ENCODE measurements at regions not wholly inside any gene's neighbourhood (a gene's known extent, or its start where the extent isn't known, plus 50 kb on each side); places are given as distances from the start of the nearest gene placed in this dataset.

GRCh38 chr4:62627141-62627540 lies 1427.0 kb downstream of the ADGRL3 start:
- Histone ChIP-seq H3F3A (ENCODE audit: insufficient read depth, low read length) (no peaks in the 10 kb centered on the region), H3K4me3 (ENCODE audit: low read length) (no peak overlapping the region), H4K20me1 (ENCODE audit: insufficient read depth, low read length) (no peaks in the 10 kb centered on the region), H3K36me3 (replicated peaks; ENCODE audit: insufficient read depth, low read length) (no peaks in the 10 kb centered on the region), H3K4me1 (ENCODE audit: low read length) (no peaks in the 10 kb centered on the region), H3K9ac (ENCODE audit: low read length) (no peak overlapping the region), H3K27ac (ENCODE audit: low read length) (no peak overlapping the region), H3K9me2 (replicated peaks; ENCODE audit: insufficient read depth, low read length) (no peaks in the 10 kb centered on the region), H3K9me3 (replicated peaks; ENCODE audit: insufficient read depth, low read length) (no peaks in the 10 kb centered on the region), H3K27me3 (replicated peaks; ENCODE audit: insufficient read depth, low read length) (no peaks in the 10 kb centered on the region), H3K4me2 (ENCODE audit: low read depth, low read length) (no peak overlapping the region), H3K79me2 (ENCODE audit: low read length) (no peaks in the 10 kb centered on the region), H2AFZ (ENCODE audit: low read length) (no peak overlapping the region)
- TF ChIP-seq EZH2phosphoT487 (IDR thresholded peaks at IDR 0.05; ENCODE audit: low read length), result no peak
- TF ChIP-seq EZH2 (optimal IDR thresholded peaks at IDR 0.05; ENCODE audit: low read depth, low read length), result no peak
- TF ChIP-seq, protein P1, sequence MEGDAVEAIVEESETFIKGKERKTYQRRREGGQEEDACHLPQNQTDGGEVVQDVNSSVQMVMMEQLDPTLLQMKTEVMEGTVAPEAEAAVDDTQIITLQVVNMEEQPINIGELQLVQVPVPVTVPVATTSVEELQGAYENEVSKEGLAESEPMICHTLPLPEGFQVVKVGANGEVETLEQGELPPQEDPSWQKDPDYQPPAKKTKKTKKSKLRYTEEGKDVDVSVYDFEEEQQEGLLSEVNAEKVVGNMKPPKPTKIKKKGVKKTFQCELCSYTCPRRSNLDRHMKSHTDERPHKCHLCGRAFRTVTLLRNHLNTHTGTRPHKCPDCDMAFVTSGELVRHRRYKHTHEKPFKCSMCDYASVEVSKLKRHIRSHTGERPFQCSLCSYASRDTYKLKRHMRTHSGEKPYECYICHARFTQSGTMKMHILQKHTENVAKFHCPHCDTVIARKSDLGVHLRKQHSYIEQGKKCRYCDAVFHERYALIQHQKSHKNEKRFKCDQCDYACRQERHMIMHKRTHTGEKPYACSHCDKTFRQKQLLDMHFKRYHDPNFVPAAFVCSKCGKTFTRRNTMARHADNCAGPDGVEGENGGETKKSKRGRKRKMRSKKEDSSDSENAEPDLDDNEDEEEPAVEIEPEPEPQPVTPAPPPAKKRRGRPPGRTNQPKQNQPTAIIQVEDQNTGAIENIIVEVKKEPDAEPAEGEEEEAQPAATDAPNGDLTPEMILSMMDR (IDR thresholded peaks at IDR 0.05; ENCODE audit: low read length), result no peak
- DNase-seq, result no peak

DNA sequence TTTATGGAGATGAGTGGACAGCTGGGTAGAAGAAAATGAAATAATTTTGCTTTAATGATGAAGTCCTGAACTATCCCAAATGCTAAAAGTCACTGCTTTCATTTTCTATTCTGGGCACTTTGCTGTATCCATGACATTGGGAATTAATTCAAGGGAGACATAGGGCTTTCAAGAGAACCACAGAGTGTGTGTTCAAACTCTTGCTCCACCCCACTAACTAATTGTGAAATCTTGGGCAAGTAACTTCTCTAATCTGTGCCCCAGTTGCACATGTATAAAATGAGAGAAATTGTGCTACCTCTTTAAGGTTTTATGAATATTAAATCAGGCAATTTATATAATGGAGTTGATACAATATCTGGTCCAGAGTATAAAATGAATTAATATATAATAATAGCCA lies 1422.0 kb downstream of the ADGRL3 start:
- Histone ChIP-seq H3K4me2 (ENCODE audit: low read depth, low read length) (no peak overlapping the region), H3K27me3 (replicated peaks; ENCODE audit: insufficient read depth, low read length) (no peaks in the 10 kb centered on the region), H3F3A (ENCODE audit: insufficient read depth, low read length) (no peaks in the 10 kb centered on the region), H2AFZ (ENCODE audit: low read length) (no peak overlapping the region), H4K20me1 (ENCODE audit: insufficient read depth, low read length) (no peaks in the 10 kb centered on the region), H3K79me2 (ENCODE audit: low read length) (no peaks in the 10 kb centered on the region), H3K9me3 (replicated peaks; ENCODE audit: insufficient read depth, low read length) (no peaks in the 10 kb centered on the region), H3K9ac (ENCODE audit: low read length) (no peak overlapping the region), H3K36me3 (replicated peaks; ENCODE audit: insufficient read depth, low read length) (no peaks in the 10 kb centered on the region), H3K4me3 (ENCODE audit: low read length) (no peak overlapping the region), H3K9me2 (replicated peaks; ENCODE audit: insufficient read depth, low read length) (no peaks in the 10 kb centered on the region), H3K27ac (ENCODE audit: low read length) (no peak overlapping the region), H3K4me1 (ENCODE audit: low read length) (no peaks in the 10 kb centered on the region)
- TF ChIP-seq EZH2phosphoT487 (IDR thresholded peaks at IDR 0.05; ENCODE audit: low read length), result no peak
- TF ChIP-seq, protein P1 (IDR thresholded peaks at IDR 0.05; ENCODE audit: low read length), result no peak
- no peak for TF ChIP-seq EZH2 (optimal IDR thresholded peaks at IDR 0.05; ENCODE audit: low read depth, low read length)
- DNase-seq, result no peak

DNA sequence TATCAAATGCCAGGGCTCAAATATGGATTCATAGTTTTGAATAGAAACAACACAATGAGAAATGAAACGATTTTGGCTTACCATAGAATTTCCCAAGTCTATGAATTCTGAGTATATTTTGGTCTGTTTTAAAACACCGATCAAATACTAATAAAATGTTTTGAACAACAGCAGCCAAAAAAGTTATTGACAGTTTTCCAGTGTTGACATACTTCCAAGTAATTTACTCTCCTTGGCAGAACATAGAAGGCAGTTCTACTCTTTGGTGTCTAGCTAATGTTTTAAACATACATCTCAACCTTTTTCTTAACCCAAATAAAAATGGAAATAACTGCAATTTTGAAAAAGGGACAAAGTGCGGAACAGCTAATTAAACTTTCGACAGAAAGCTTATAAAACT lies 1419.8 kb downstream of the ADGRL3 start:
- Histone ChIP-seq H3F3A (ENCODE audit: insufficient read depth, low read length) (no peaks in the 10 kb centered on the region), H3K36me3 (replicated peaks; ENCODE audit: insufficient read depth, low read length) (no peaks in the 10 kb centered on the region), H3K4me1 (ENCODE audit: low read length) (no peaks in the 10 kb centered on the region), H3K4me2 (ENCODE audit: low read depth, low read length) (no peak overlapping the region), H3K9me3 (replicated peaks; ENCODE audit: insufficient read depth, low read length) (no peaks in the 10 kb centered on the region), H3K79me2 (ENCODE audit: low read length) (no peaks in the 10 kb centered on the region), H3K27ac (ENCODE audit: low read length) (no peak overlapping the region), H3K27me3 (replicated peaks; ENCODE audit: insufficient read depth, low read length) (no peaks in the 10 kb centered on the region), H2AFZ (ENCODE audit: low read length) (no peak overlapping the region), H3K9me2 (replicated peaks; ENCODE audit: insufficient read depth, low read length) (no peaks in the 10 kb centered on the region), H3K9ac (ENCODE audit: low read length) (no peak overlapping the region), H3K4me3 (ENCODE audit: low read length) (no peak overlapping the region), H4K20me1 (ENCODE audit: insufficient read depth, low read length) (no peaks in the 10 kb centered on the region)
- no peak for DNase-seq
- no peak for TF ChIP-seq EZH2 (optimal IDR thresholded peaks at IDR 0.05; ENCODE audit: low read depth, low read length)
- TF ChIP-seq EZH2phosphoT487 (IDR thresholded peaks at IDR 0.05; ENCODE audit: low read length), result no peak
- TF ChIP-seq, protein P1 (IDR thresholded peaks at IDR 0.05; ENCODE audit: low read length), result no peak
